T-cell (primary cell): ENCODE measurements at regions not wholly inside any gene's neighbourhood (a gene's known extent, or its start where the extent isn't known, plus 50 kb on each side); places are given as distances from the start of the nearest gene placed in this dataset.
"Not testable (repeated sequence)": the region's sequence is repeated elsewhere in the genome, so short reads cannot be mapped to it uniquely, and the experiment has no call there.

ENCODE experiments used
- ATAC-seq, 4 experiments: fragments of 200-7000 bp in 3 of 4; fragments of 150-1000 bp in 1 of 4; cut with Tn5 transposase; replicated peaks in 1 of 4; 1 replicate in 3 of 4; 2 replicates in 1 of 4; pipeline ENCODE4 v1.10.0; 2021; ENCODE audit warnings: moderate library complexity in 3 of 4, mild to moderate bottlenecking in 2 of 4, moderate number of reproducible peaks in 1 of 4
- CTCF ChIA-PET, 2 donors: fragments of 300-600 bp; sonication (Branson Sonifier 250); formaldehyde crosslinking; loops; one replicate each; lab custom pipeline; 2022; ENCODE audit warnings: antibody characterized with exemption in 2 of 2; lab: Charles Lee
- POLR2A ChIA-PET, 2 donors: fragments of 300-600 bp; sonication (Branson Sonifier 250); formaldehyde crosslinking; loops; one replicate each; lab custom pipeline; 2022; ENCODE audit warnings: antibody characterized with exemption in 2 of 2; lab: Charles Lee
- DNase-seq, 35 experiments: peaks; one replicate each; pipeline versions ENCODE4 v3.0.0 to v3.0.0-alpha.2; 2013 to 2023
- H3K27ac ChIP-seq: one replicate; pipeline ENCODE4 v1.5.1; 2013; ENCODE audit warnings: low read length
- H3K27me3 ChIP-seq, 2 experiments: replicated peaks in 1 of 2; 1 replicate in 1 of 2; 2 replicates in 1 of 2; pipeline versions ENCODE4 v1.6.1 to v1.7.0; 2013; ENCODE audit warnings: low read length in 1 of 2, mixed read lengths in 1 of 2; ENCODE audit not compliant: control insufficient read depth in 2 of 2, insufficient read depth in 2 of 2; ENCODE audit errors: extremely low read depth in 1 of 2
- H3K36me3 ChIP-seq, 2 donors: 1 replicate in 1 of 2; 2 replicates in 1 of 2; pipeline versions ENCODE4 v1.6.1 to v1.7.0; 2013; ENCODE audit warnings: low read length in 1 of 2; ENCODE audit not compliant: control insufficient read depth in 2 of 2, insufficient read depth in 1 of 2; ENCODE audit errors: extremely low read depth in 1 of 2
- H3K4me1 ChIP-seq, 2 experiments: 1 replicate in 1 of 2; 2 replicates in 1 of 2; pipeline versions ENCODE4 v1.6.1 to v1.7.0; 2013; ENCODE audit warnings: low read length in 2 of 2, mixed read lengths in 1 of 2; ENCODE audit not compliant: insufficient read depth in 2 of 2, control insufficient read depth in 1 of 2; ENCODE audit errors: extremely low read depth in 1 of 2
- H3K4me3 ChIP-seq, 2 donors: 1 replicate in 1 of 2; 2 replicates in 1 of 2; pipeline versions ENCODE4 v1.5.1 to v1.7.0; 2013; ENCODE audit warnings: mild to moderate bottlenecking in 2 of 2, low read length in 1 of 2, moderate library complexity in 1 of 2; ENCODE audit not compliant: control insufficient read depth in 1 of 2; ENCODE audit errors: extremely low read depth in 1 of 2
- H3K9me3 ChIP-seq: 2 replicates; pipeline ENCODE4 v1.7.0; 2013
- H3K27ac Mint-ChIP-seq, 2 donors: one replicate each; pipeline ENCODE4 v1.8.0; 2020 to 2021; ENCODE audit warnings: mild to moderate bottlenecking in 2 of 2, mixed read lengths in 2 of 2
- H3K27me3 Mint-ChIP-seq, 2 donors: one replicate each; pipeline ENCODE4 v1.8.0; 2021 to 2022; ENCODE audit warnings: mixed read lengths in 2 of 2
- H3K36me3 Mint-ChIP-seq: one replicate; pipeline ENCODE4 v1.8.0; 2021; ENCODE audit warnings: mixed read lengths
- H3K4me1 Mint-ChIP-seq, 3 donors: one replicate each; pipeline ENCODE4 v1.8.0; 2020 to 2022; ENCODE audit warnings: mixed read lengths in 3 of 3, mild to moderate bottlenecking in 1 of 3
- H3K4me3 Mint-ChIP-seq, 3 donors: one replicate each; pipeline ENCODE4 v1.8.0; 2020 to 2022; ENCODE audit warnings: mild to moderate bottlenecking in 3 of 3, mixed read lengths in 3 of 3, moderate library complexity in 3 of 3
- H3K9me3 Mint-ChIP-seq, 3 donors: one replicate each; pipeline ENCODE4 v1.8.0; 2020 to 2022; ENCODE audit warnings: mixed read lengths in 3 of 3
- WGBS: methylation state at CpG from one replicate; pipeline ENCODE4 v1.1.5; 2013; ENCODE audit warnings: missing lambda C conversion rate; ENCODE audit not compliant: insufficient coverage; 5-methylcytosine and 5-hydroxymethylcytosine counted together

GRCh38 chr2:61660511-61661388 lies 122.6 kb upstream of the XPO1 start:
- Histone ChIP-seq H3K4me3 (no peak overlapping the region), H3K27me3 (no peaks in the 10 kb centered on the region), H3K4me1 (peaks cover 0 to 19% of the 10 kb centered on the region in 2 experiments), H3K27ac (no peak overlapping the region), H3K36me3 (no peaks in the 10 kb centered on the region), H3K9me3 (no peaks in the 10 kb centered on the region)
- ChIA-PET CTCF (interaction anchor here (0.5 to 1.0 kb wide), 2 partner anchors 238 to 487 kb away, joined by 3 read pairs; no protein-coding TSS in a partner anchor), POLR2A (no interaction called here)
- Mint-ChIP-seq H3K27ac (no peak overlapping the region), H3K9me3 (no peaks in the 10 kb centered on the region), H3K4me1 (peaks cover 0 to 10% (median 0%) of the 10 kb centered on the region in 3 donors), H3K27me3 (no peaks in the 10 kb centered on the region), H3K36me3 (no peaks in the 10 kb centered on the region), H3K4me3 (no peak overlapping the region)
- DNase-seq (no peak), ATAC-seq (no peak)
- WGBS, result 89% methylated on average over 1 of the region's 4 CpGs

GRCh38 chr2:61658841-61659780 lies 121.0 kb upstream of the XPO1 start:
- CTCF ChIA-PET, result interaction anchor here (0.6 to 0.7 kb wide), 2 partner anchors 78 to 199 kb away, joined by 6 read pairs; no protein-coding TSS in a partner anchor
- no CpG with 5 or more reads among the region's 3 CpGs for WGBS
- no peaks in the 10 kb centered on the region for H3K9me3 ChIP-seq
- no peak for ATAC-seq
- DNase-seq, result peak in 1 of 35 experiments; percentile 35
- no peak overlapping the region for H3K4me3 ChIP-seq
- H3K27me3 ChIP-seq, result no peaks in the 10 kb centered on the region
- no peaks in the 10 kb centered on the region for H3K27me3 Mint-ChIP-seq
- POLR2A ChIA-PET, result no interaction called here
- no peak overlapping the region for H3K4me3 Mint-ChIP-seq
- H3K36me3 ChIP-seq, result no peaks in the 10 kb centered on the region
- H3K4me1 ChIP-seq, result peaks cover 0 to 13% of the 10 kb centered on the region in 2 experiments
- no peaks in the 10 kb centered on the region for H3K9me3 Mint-ChIP-seq
- H3K27ac ChIP-seq, result no peak overlapping the region
- H3K36me3 Mint-ChIP-seq, result no peaks in the 10 kb centered on the region
- H3K4me1 Mint-ChIP-seq, result peaks cover 0 to 7% (median 0%) of the 10 kb centered on the region in 3 donors
- H3K27ac Mint-ChIP-seq, result no peak overlapping the region

- H3K4me3 ChIP-seq, DNase-seq, H3K36me3 ChIP-seq, H3K27me3 Mint-ChIP-seq, H3K27ac Mint-ChIP-seq, H3K27me3 ChIP-seq, H3K36me3 Mint-ChIP-seq, H3K4me1 Mint-ChIP-seq, H3K9me3 ChIP-seq, H3K27ac ChIP-seq, ATAC-seq, CTCF ChIA-PET, H3K4me1 ChIP-seq, H3K4me3 Mint-ChIP-seq, POLR2A ChIA-PET: not testable (repeated sequence)
- H3K9me3 Mint-ChIP-seq, result peaks cover 0 to 14% (median 9%) of the 10 kb centered on the region in 3 donors
- 100% methylated on average over 2 of the region's 3 CpGs for WGBS
Measured at GRCh38 chr2:61649946-61650345, 111.8 kb upstream of the XPO1 start.

- WGBS, result 100% methylated on average over 2 of the region's 2 CpGs
- H3K27me3 Mint-ChIP-seq, result no peaks in the 10 kb centered on the region
- ChIA-PET CTCF (no interaction called here), POLR2A (no interaction called here)
- H3K4me1 Mint-ChIP-seq, result no peaks in the 10 kb centered on the region
- Histone ChIP-seq H3K4me1 (no peaks in the 10 kb centered on the region), H3K27ac (no peak overlapping the region), H3K4me3 (no peak overlapping the region), H3K9me3 (peaks cover 2% of the 10 kb centered on the region), H3K36me3 (no peaks in the 10 kb centered on the region), H3K27me3 (no peaks in the 10 kb centered on the region)
- H3K27ac Mint-ChIP-seq, result no peak overlapping the region
- no peak overlapping the region for H3K4me3 Mint-ChIP-seq
- DNase-seq (no peak), ATAC-seq (no peak)
- H3K9me3 Mint-ChIP-seq, result peaks cover 0 to 14% (median 9%) of the 10 kb centered on the region in 3 donors
- H3K36me3 Mint-ChIP-seq, result peaks cover 4% of the 10 kb centered on the region
Measured at GRCh38 chr2:61649021-61649420, 110.9 kb upstream of the XPO1 start.

- Histone ChIP-seq H3K27ac (no peak overlapping the region), H3K36me3 (no peaks in the 10 kb centered on the region), H3K4me1 (no peaks in the 10 kb centered on the region), H3K4me3 (no peak overlapping the region), H3K27me3 (no peaks in the 10 kb centered on the region), H3K9me3 (peaks cover 2% of the 10 kb centered on the region)
- no peak for DNase-seq
- CTCF ChIA-PET, result interaction anchor here in 1 of 2 donors (0.6 kb wide), 2 partner anchors 10 to 751 kb away, joined by 4 to 5 read pairs; no protein-coding TSS in a partner anchor
- POLR2A ChIA-PET, result no interaction called here
- ATAC-seq, result no peak
- WGBS, result 100% methylated on average over 1 of the region's 5 CpGs
- peaks cover 4% of the 10 kb centered on the region for H3K36me3 Mint-ChIP-seq
- H3K4me1 Mint-ChIP-seq, result no peaks in the 10 kb centered on the region
- no peak overlapping the region for H3K4me3 Mint-ChIP-seq
- no peak overlapping the region for H3K27ac Mint-ChIP-seq
- peaks cover 0 to 14% (median 9%) of the 10 kb centered on the region in 3 donors for H3K9me3 Mint-ChIP-seq
- H3K27me3 Mint-ChIP-seq, result no peaks in the 10 kb centered on the region
Measured at GRCh38 chr2:61647044-61647443, 108.9 kb upstream of the XPO1 start.

GRCh38 chr2:61645911-61646310 lies 107.8 kb upstream of the XPO1 start:
- Mint-ChIP-seq H3K4me1 (no peaks in the 10 kb centered on the region), H3K36me3 (peaks cover 4% of the 10 kb centered on the region), H3K27ac (no peak overlapping the region), H3K9me3 (peaks cover 0 to 14% (median 9%) of the 10 kb centered on the region in 3 donors), H3K27me3 (peaks cover 0 to 2% of the 10 kb centered on the region in 2 donors), H3K4me3 (no peak overlapping the region)
- ChIA-PET CTCF (no interaction called here), POLR2A (no interaction called here)
- H3K27ac ChIP-seq, result no peak overlapping the region
- H3K9me3 ChIP-seq, result peaks cover 2% of the 10 kb centered on the region
- no peaks in the 10 kb centered on the region for H3K4me1 ChIP-seq
- no peaks in the 10 kb centered on the region for H3K36me3 ChIP-seq
- no CpG with 5 or more reads among the region's 1 CpG for WGBS
- ATAC-seq (no peak), DNase-seq (no peak)
- no peaks in the 10 kb centered on the region for H3K27me3 ChIP-seq
- H3K4me3 ChIP-seq, result no peak overlapping the region
